H9 (cell line): ENCODE measurements at regions not wholly inside any gene's neighbourhood (a gene's known extent, or its start where the extent isn't known, plus 50 kb on each side); places are given as distances from the start of the nearest gene placed in this dataset.
A peak's percentile ranks its signal among the peaks of the same experiment; 100 is the strongest.

Experiments
- DNase-seq: peaks from one replicate; pipeline ENCODE4 v3.0.0-alpha.2; 2017
- H2AFZ ChIP-seq: one replicate; pipeline ENCODE4 v1.6.1; 2013; ENCODE audit warnings: mild to moderate bottlenecking, low read length, control low read depth, moderate library complexity
- H2AK5ac ChIP-seq: 2 replicates; pipeline ENCODE4 v1.6.1; 2013; ENCODE audit warnings: low read length, control low read depth, mixed read lengths; ENCODE audit not compliant: insufficient read length
- H2BK120ac ChIP-seq: one replicate; pipeline ENCODE4 v1.6.1; 2013; ENCODE audit warnings: low read depth, mild to moderate bottlenecking, low read length, control low read depth, inconsistent platforms; ENCODE audit not compliant: poor library complexity, severe bottlenecking
- H2BK12ac ChIP-seq: 2 replicates; pipeline ENCODE4 v1.6.1; 2013; ENCODE audit warnings: low read length, control low read depth, mixed read lengths, low read depth; ENCODE audit not compliant: insufficient read length
- H2BK15ac ChIP-seq: 2 replicates; pipeline ENCODE4 v1.6.1; 2013; ENCODE audit warnings: low read depth, low read length, control low read depth
- H2BK20ac ChIP-seq: one replicate; pipeline ENCODE4 v1.6.1; 2013; ENCODE audit warnings: low read depth, mild to moderate bottlenecking, low read length, control low read depth, inconsistent platforms; ENCODE audit not compliant: poor library complexity, severe bottlenecking
- H2BK5ac ChIP-seq: 2 replicates; pipeline ENCODE4 v1.6.1; 2013; ENCODE audit warnings: low read length, control low read depth, mixed read lengths; ENCODE audit not compliant: insufficient read length
- H3K14ac ChIP-seq: 2 replicates; pipeline ENCODE4 v1.6.1; 2013; ENCODE audit warnings: low read length, control low read depth; ENCODE audit not compliant: insufficient read depth
- H3K18ac ChIP-seq: 2 replicates; pipeline ENCODE4 v1.6.1; 2013; ENCODE audit warnings: low read depth, mild to moderate bottlenecking, mixed read lengths, low read length, control low read depth; ENCODE audit not compliant: insufficient read length
- H3K23ac ChIP-seq: 2 replicates; pipeline ENCODE4 v1.6.1; 2013; ENCODE audit warnings: low read length, control low read depth, mixed read lengths, low read depth; ENCODE audit not compliant: insufficient read length
- H3K23me2 ChIP-seq: 2 replicates; pipeline ENCODE4 v1.6.1; 2013; ENCODE audit warnings: low read depth, mild to moderate bottlenecking, mixed read lengths, low read length, control low read depth; ENCODE audit not compliant: insufficient read length, poor library complexity, severe bottlenecking
- H3K27ac ChIP-seq: 2 replicates; pipeline ENCODE4 v1.5.1; 2013; ENCODE audit warnings: low read length, control low read depth, mixed read lengths, low read depth; ENCODE audit not compliant: insufficient read length
- H3K27me3 ChIP-seq: 2 replicates; pipeline ENCODE4 v1.6.1; 2013; ENCODE audit warnings: low read length, control low read depth, inconsistent platforms; ENCODE audit not compliant: insufficient read depth
- H3K4ac ChIP-seq: 2 replicates; pipeline ENCODE4 v1.6.1; 2013; ENCODE audit warnings: low read depth, mild to moderate bottlenecking, control low read depth, inconsistent platforms, low read length, moderate library complexity
- H3K4me1 ChIP-seq: 2 replicates; pipeline ENCODE4 v1.6.1; 2013; ENCODE audit warnings: low read length, control low read depth, inconsistent platforms; ENCODE audit not compliant: insufficient read depth
- H3K4me2 ChIP-seq: 2 replicates; pipeline ENCODE4 v1.6.1; 2013; ENCODE audit warnings: low read length, control low read depth, mixed read lengths; ENCODE audit not compliant: insufficient read length, insufficient read depth
- H3K56ac ChIP-seq: 2 replicates; pipeline ENCODE4 v1.6.1; 2013; ENCODE audit warnings: low read depth, mild to moderate bottlenecking, mixed read lengths, low read length, control low read depth; ENCODE audit not compliant: insufficient read length
- H3K79me1 ChIP-seq: 2 replicates; pipeline ENCODE4 v1.6.1; 2013; ENCODE audit warnings: low read depth, mild to moderate bottlenecking, moderate library complexity, low read length, control low read depth, inconsistent platforms; ENCODE audit not compliant: insufficient read depth, poor library complexity, severe bottlenecking
- H3K79me2 ChIP-seq: 2 replicates; pipeline ENCODE4 v1.6.1; 2013; ENCODE audit warnings: low read length, control low read depth, inconsistent platforms; ENCODE audit not compliant: insufficient read depth
- H3K9ac ChIP-seq: 2 replicates; pipeline ENCODE4 v1.6.1; 2013; ENCODE audit warnings: low read length, control low read depth, mixed read lengths; ENCODE audit not compliant: insufficient read length; ENCODE audit errors: extremely low read depth
- H3K9me3 ChIP-seq: one replicate; pipeline ENCODE4 v1.6.1; 2013; ENCODE audit warnings: low read depth, low read length, inconsistent platforms; ENCODE audit not compliant: control insufficient read depth
- H3T11ph ChIP-seq: one replicate; pipeline ENCODE4 v1.6.1; 2013; ENCODE audit warnings: mild to moderate bottlenecking, low read length, control low read depth, inconsistent platforms
- H4K20me1 ChIP-seq: one replicate; pipeline ENCODE4 v1.6.1; 2013; ENCODE audit not compliant: control insufficient read depth, insufficient read length, insufficient read depth
- H4K5ac ChIP-seq: 2 replicates; pipeline ENCODE4 v1.6.1; 2013; ENCODE audit warnings: low read depth, mild to moderate bottlenecking, mixed read lengths, low read length, control low read depth; ENCODE audit not compliant: insufficient read length
- H4K8ac ChIP-seq: replicated peaks from 2 replicates; pipeline ENCODE4 v1.6.1; 2013; ENCODE audit warnings: low read length, control low read depth, mixed read lengths, low read depth; ENCODE audit not compliant: insufficient read length
- H4K91ac ChIP-seq: 2 replicates; pipeline ENCODE4 v1.6.1; 2013; ENCODE audit warnings: low read depth, mild to moderate bottlenecking, moderate library complexity, mixed read lengths, low read length, control low read depth; ENCODE audit not compliant: insufficient read length
- H3K27ac Mint-ChIP-seq, 3 experiments: 2 replicates in 2 of 3; 3 replicates in 1 of 3; pipeline ENCODE4 v1.8.0; 2020 to 2021; ENCODE audit warnings: mixed read lengths in 3 of 3, mild to moderate bottlenecking in 1 of 3, moderate library complexity in 1 of 3
- H3K27me3 Mint-ChIP-seq: 2 replicates; pipeline ENCODE4 v1.8.0; 2021; ENCODE audit warnings: low read depth, mild to moderate bottlenecking, moderate library complexity, mixed read lengths
- H3K36me3 Mint-ChIP-seq, 3 experiments: 2 replicates in 2 of 3; 3 replicates in 1 of 3; pipeline ENCODE4 v1.8.0; 2020 to 2021; ENCODE audit warnings: low read depth in 3 of 3, mixed read lengths in 3 of 3; ENCODE audit not compliant: insufficient read depth in 1 of 3
- H3K4me1 Mint-ChIP-seq, 2 experiments: 2 replicates each; pipeline ENCODE4 v1.8.0; 2020; ENCODE audit warnings: mixed read lengths in 2 of 2
- H3K4me3 Mint-ChIP-seq, 2 experiments: 2 replicates in 1 of 2; 3 replicates in 1 of 2; pipeline ENCODE4 v1.8.0; 2020 to 2021; ENCODE audit warnings: mild to moderate bottlenecking in 2 of 2, mixed read lengths in 2 of 2, moderate library complexity in 1 of 2
- H3K9me3 Mint-ChIP-seq, 2 experiments: 2 replicates in 1 of 2; 3 replicates in 1 of 2; pipeline ENCODE4 v1.8.0; 2020; ENCODE audit warnings: mild to moderate bottlenecking in 2 of 2, mixed read lengths in 2 of 2, moderate library complexity in 1 of 2
- WGBS: extraction: QIAGEN DNeasy Blood & Tissue Kit; methylation state at CpG from one replicate; pipeline ENCODE4 v1.1.7; 2013; ENCODE audit warnings: missing lambda C conversion rate, low lambda C conversion rate, mixed read lengths; ENCODE audit not compliant: insufficient read length; ENCODE audit errors: extremely low coverage; 5-methylcytosine and 5-hydroxymethylcytosine counted together
- TF ChIP-seq, protein P1 (sequence below): fragments of 200-600 bp; sonication (generic); conservative IDR thresholded peaks from 3 replicates; pipeline ENCODE4 v1.8.0; 2021; ENCODE audit warnings: antibody characterized with exemption, mild to moderate bottlenecking

DNA sequence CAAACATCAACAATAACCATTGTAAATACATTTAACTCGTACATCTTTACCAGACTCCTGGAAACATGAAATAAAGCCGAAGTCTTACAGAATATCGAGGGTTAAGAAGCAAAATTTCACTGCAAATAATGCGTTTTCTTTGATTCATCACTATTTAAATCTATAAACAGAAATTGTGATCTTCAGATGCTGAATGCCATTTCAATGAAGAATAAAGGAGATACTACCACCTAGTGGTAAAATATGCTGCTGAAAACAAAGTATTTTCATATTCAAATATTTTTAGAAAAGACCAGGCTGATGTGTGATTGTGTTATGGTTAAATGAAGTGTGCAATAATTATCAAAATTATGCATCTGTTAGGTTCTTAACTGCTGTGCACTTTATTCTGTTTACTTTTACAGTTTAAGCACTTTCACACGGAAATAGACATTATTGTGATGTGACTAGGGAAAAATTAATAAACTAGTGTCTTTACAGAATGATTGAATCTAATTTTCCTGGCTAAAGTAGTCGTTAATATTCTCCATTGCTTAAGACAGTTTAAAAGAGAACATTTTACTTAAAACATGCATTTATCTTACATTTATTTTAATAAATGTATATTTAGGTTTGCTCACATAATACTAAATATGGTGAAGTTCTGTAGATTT is 1093.1 kb downstream of the MRPL39 start:
- H3K27ac Mint-ChIP-seq: no peak overlapping the region
- Histone ChIP-seq H2AFZ (no peak overlapping the region), H3K18ac (no peak overlapping the region), H3K27ac (no peak overlapping the region), H3T11ph (no peak overlapping the region), H4K8ac (no peak overlapping the region), H3K9me3 (no peaks in the 10 kb centered on the region), H2BK15ac (no peak overlapping the region), H3K79me2 (no peaks in the 10 kb centered on the region), H3K4me2 (no peak overlapping the region), H3K79me1 (no peaks in the 10 kb centered on the region), H3K4me1 (no peaks in the 10 kb centered on the region), H3K23ac (no peak overlapping the region), H3K56ac (no peak overlapping the region), H3K4ac (no peak overlapping the region), H3K27me3 (no peaks in the 10 kb centered on the region), H4K20me1 (no peaks in the 10 kb centered on the region), H3K9ac (no peak overlapping the region), H3K23me2 (no peaks in the 10 kb centered on the region), H2BK20ac (no peak overlapping the region), H2BK12ac (no peak overlapping the region), H2BK5ac (no peak overlapping the region), H3K14ac (no peak overlapping the region), H4K91ac (no peak overlapping the region), H4K5ac (no peak overlapping the region), H2BK120ac (no peak overlapping the region), H2AK5ac (no peak overlapping the region)
- no peaks in the 10 kb centered on the region; the same call in 1 of the 2 replicates for H3K27me3 Mint-ChIP-seq
- peaks cover 32 to 59% of the 10 kb centered on the region in 2 experiments for H3K9me3 Mint-ChIP-seq
- 100% methylated on average over 1 of the region's 6 CpGs for WGBS
- H3K4me3 Mint-ChIP-seq: no peak overlapping the region
- TF ChIP-seq, protein P1, sequence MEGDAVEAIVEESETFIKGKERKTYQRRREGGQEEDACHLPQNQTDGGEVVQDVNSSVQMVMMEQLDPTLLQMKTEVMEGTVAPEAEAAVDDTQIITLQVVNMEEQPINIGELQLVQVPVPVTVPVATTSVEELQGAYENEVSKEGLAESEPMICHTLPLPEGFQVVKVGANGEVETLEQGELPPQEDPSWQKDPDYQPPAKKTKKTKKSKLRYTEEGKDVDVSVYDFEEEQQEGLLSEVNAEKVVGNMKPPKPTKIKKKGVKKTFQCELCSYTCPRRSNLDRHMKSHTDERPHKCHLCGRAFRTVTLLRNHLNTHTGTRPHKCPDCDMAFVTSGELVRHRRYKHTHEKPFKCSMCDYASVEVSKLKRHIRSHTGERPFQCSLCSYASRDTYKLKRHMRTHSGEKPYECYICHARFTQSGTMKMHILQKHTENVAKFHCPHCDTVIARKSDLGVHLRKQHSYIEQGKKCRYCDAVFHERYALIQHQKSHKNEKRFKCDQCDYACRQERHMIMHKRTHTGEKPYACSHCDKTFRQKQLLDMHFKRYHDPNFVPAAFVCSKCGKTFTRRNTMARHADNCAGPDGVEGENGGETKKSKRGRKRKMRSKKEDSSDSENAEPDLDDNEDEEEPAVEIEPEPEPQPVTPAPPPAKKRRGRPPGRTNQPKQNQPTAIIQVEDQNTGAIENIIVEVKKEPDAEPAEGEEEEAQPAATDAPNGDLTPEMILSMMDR: peak; percentile 49; the same call in 2 of the 3 replicates
- no peak for DNase-seq
- H3K4me1 Mint-ChIP-seq: no peaks in the 10 kb centered on the region
- peaks cover 0 to 4% (median 0%) of the 10 kb centered on the region in 3 experiments; a peak in 1 of 7 replicates for H3K36me3 Mint-ChIP-seq
